H1 (cell line): ENCODE measurements at regions not wholly inside any gene's neighbourhood (a gene's known extent, or its start where the extent isn't known, plus 50 kb on each side); places are given as distances from the start of the nearest gene placed in this dataset.

Source experiments
- CREB1 ChIP-seq: IDR thresholded peaks from 2 replicates; pipeline ENCODE4 v1.6.1; 2012; ENCODE audit warnings: inconsistent platforms
- TEAD4 ChIP-seq: IDR thresholded peaks from 2 replicates; pipeline ENCODE4 v1.6.1; 2012; ENCODE audit warnings: low read depth, low read length, inconsistent platforms, mixed read lengths
- TF ChIP-seq, protein P1 (sequence below): IDR thresholded peaks from 2 replicates; pipeline ENCODE4 v1.6.1; 2012; ENCODE audit warnings: inconsistent platforms

DNA sequence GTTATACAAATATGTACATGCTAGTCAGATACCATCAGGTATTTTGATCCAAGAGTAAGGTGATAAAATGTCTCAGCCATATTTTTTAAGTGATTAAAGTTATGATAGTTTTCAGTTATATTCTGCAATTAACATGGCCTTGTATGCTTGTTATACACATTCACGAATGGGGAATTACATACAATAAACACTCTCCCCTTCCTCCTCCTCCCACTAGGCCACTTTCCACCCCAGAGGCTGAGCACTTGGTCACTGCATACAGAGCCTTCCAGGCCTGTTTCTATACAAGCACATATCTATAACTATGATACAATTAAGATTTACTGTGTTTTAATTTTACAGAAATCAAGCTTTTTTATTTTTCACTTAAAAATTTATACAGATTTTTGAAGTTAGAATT lies 104.7 kb upstream of the PIK3R1 start (continued):
- TF ChIP-seq CREB1 (no peak), TEAD4 (no peak)
- TF ChIP-seq, protein P1, sequence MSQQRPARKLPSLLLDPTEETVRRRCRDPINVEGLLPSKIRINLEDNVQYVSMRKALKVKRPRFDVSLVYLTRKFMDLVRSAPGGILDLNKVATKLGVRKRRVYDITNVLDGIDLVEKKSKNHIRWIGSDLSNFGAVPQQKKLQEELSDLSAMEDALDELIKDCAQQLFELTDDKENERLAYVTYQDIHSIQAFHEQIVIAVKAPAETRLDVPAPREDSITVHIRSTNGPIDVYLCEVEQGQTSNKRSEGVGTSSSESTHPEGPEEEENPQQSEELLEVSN = no peak
- TF ChIP-seq, all 59 proteins: peak for 0
